Heart left ventricle (tissue), 16 donors: ENCODE measurements at regions not wholly inside any gene's neighbourhood (a gene's known extent, or its start where the extent isn't known, plus 50 kb on each side); places are given as distances from the start of the nearest gene placed in this dataset.

Source experiments
- ATAC-seq, 4 donors: fragments of 200-7000 bp; cut with Tn5 transposase; one replicate each; pipeline ENCODE4 v1.9.1; 2020 to 2022; ENCODE audit warnings: moderate library complexity in 4 of 4, mild to moderate bottlenecking in 3 of 4, moderate number of reproducible peaks in 1 of 4
- DNase-seq, 5 donors: peaks; one replicate each; pipeline ENCODE4 v3.0.0-alpha.2; 2020
- H3K27ac ChIP-seq, 12 donors: fragments of 200-600 bp; sonication (generic) in 4 of 12; one replicate each; pipeline versions ENCODE4 v1.5.0 to v1.8.0; 2016 to 2022; ENCODE audit warnings: mild to moderate bottlenecking in 2 of 12
- H3K27me3 ChIP-seq, 9 donors: fragments of 200-600 bp; sonication (generic) in 2 of 9; one replicate each; pipeline versions ENCODE4 v1.5.1 to v1.8.0; 2016 to 2022; ENCODE audit warnings: mild to moderate bottlenecking in 3 of 9
- H3K36me3 ChIP-seq, 9 donors: fragments of 200-600 bp; sonication (generic) in 2 of 9; one replicate each; pipeline versions ENCODE4 v1.5.0 to v1.8.0; 2018 to 2022; ENCODE audit warnings: mild to moderate bottlenecking in 2 of 9
- H3K4me1 ChIP-seq, 12 donors: fragments of 200-600 bp; sonication (generic) in 4 of 12; one replicate each; pipeline versions ENCODE4 v1.5.0 to v1.8.0; 2016 to 2022; ENCODE audit warnings: mild to moderate bottlenecking in 3 of 12
- H3K4me3 ChIP-seq, 12 donors: fragments of 200-600 bp; sonication (generic) in 4 of 12; one replicate each; pipeline versions ENCODE4 v1.5.0 to v1.8.0; 2017 to 2022; ENCODE audit warnings: mild to moderate bottlenecking in 9 of 12, moderate library complexity in 4 of 12
- H3K9me3 ChIP-seq, 12 donors: fragments of 200-600 bp; sonication (generic) in 4 of 12; one replicate each; pipeline versions ENCODE4 v1.5.0 to v1.8.0; 2016 to 2022; ENCODE audit warnings: mild to moderate bottlenecking in 1 of 12
- CTCF ChIP-seq, 12 donors: fragments of 200-600 bp; sonication (generic) in 4 of 12; IDR thresholded peaks; one replicate each; pipeline versions ENCODE4 v1.5.0 to v1.8.0; 2018 to 2022; ENCODE audit warnings: antibody characterized with exemption in 12 of 12, mild to moderate bottlenecking in 5 of 12
- POLR2A ChIP-seq, 2 donors: fragments of 450-650 bp; IDR thresholded peaks; one replicate each; pipeline ENCODE4 v1.6.1; 2017; ENCODE audit warnings: antibody characterized with exemption in 2 of 2, mild to moderate bottlenecking in 2 of 2, moderate library complexity in 2 of 2
- WGBS, 4 donors: extraction: QIAGEN DNeasy Blood & Tissue Kit in 2 of 4; methylation state at CpG; one replicate each; pipeline versions ENCODE4 v1.1.5 to v1.1.7; 2013 to 2018; 5-methylcytosine and 5-hydroxymethylcytosine counted together
- intact Hi-C, 10 donors: fragments of 100-400 bp; cut with DNase I; formaldehyde crosslinking; loops; one replicate each; pipeline versions ENCODE4 v1.11.1 to v1.14.2; 2022
- donor health status: ischemic (EF 13 %, LVEDD 7.1; RV severe dilation, severe dysfunction).
- donor health status: healthy with polysubstance abuse.
- donor health status: DM: no; HTN: yes; CAD: no.
- donor health status: DM: no; HTN: no; CAD: no.
- donor health status: ischemic (EF 25% LVEDD 6.9; RV normal size, moderate dysfunction).
- donor health status: ischemic (EF 25% LVEDD 5.7; RV mildly dilated, moderate dysfunction).
- donor health status: healthy.
- donor health status: DM: yes; HTN: yes; CAD: no.
- donor health status: ischemic (EF 35%, LVEDD 5.7; RV mildly dilated, moderate dysfunction).
- donor health status: nonischemic (EF 11% LVEDD 7.7; RV severe dilation, severe dysfunction).
- donor health status: DM: yes; HTN: yes; CAD: no.
- donor health status: PGD.
- donor health status: ischemic (EF 29% LVEDD 5.4; RV normal size, mild dysfunction).
- donor health status: nonischemic (EF 23%, LVEDD 6.1; RV moderate dilation, normal function).

DNA sequence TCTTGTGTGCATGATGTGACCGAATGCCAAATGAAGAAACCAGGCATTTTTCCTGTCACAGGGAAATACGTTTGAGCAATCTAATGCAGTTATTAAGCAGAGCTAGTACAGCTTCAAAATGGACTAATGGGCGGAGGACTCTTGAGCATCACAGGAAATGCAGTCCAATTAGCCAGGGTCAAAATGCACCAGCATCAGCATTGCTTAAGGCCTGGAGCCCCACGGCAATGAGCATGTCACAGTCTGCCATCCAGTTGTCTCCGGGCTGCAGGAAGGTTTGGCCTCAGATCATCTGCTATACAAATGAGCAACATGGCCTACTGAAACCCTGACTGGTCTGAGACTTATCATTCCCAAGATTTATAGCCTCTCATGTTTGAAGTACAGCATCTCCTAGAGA is 652.1 kb upstream of the SLC35B3 start:
- TF ChIP-seq POLR2A (IDR thresholded peaks at IDR 0.05) (no peak), CTCF (IDR thresholded peaks at IDR 0.05) (no peak)
- intact Hi-C loops, result no loop called here
- ATAC-seq, result no peak
- Histone ChIP-seq H3K36me3 (no peaks in the 10 kb centered on the region), H3K27ac (no peak overlapping the region), H3K27me3 (no peaks in the 10 kb centered on the region), H3K4me1 (no peaks in the 10 kb centered on the region), H3K4me3 (no peak overlapping the region), H3K9me3 (no peaks in the 10 kb centered on the region)
- 84 to 86% (median 84%) methylated on average over 5 of the region's 5 CpGs for WGBS, 4 donors
- DNase-seq, result no peak

- DNase-seq, result no peak
- TF ChIP-seq CTCF (IDR thresholded peaks at IDR 0.05) (no peak), POLR2A (IDR thresholded peaks at IDR 0.05) (no peak)
- no peak overlapping the region for H3K4me3 ChIP-seq
- H3K36me3 ChIP-seq, result no peaks in the 10 kb centered on the region
- intact Hi-C loops, result no loop called here
- no peaks in the 10 kb centered on the region for H3K9me3 ChIP-seq
- 51 to 59% (median 52%) methylated on average over 4 of the region's 4 CpGs for WGBS, 4 donors
- H3K27ac ChIP-seq, result no peak overlapping the region
- H3K4me1 ChIP-seq, result no peaks in the 10 kb centered on the region
- no peak for ATAC-seq
- no peaks in the 10 kb centered on the region for H3K27me3 ChIP-seq
These were observed 651.0 kb upstream of the SLC35B3 start for GRCh38 chr6:9086331-9086730.

DNA sequence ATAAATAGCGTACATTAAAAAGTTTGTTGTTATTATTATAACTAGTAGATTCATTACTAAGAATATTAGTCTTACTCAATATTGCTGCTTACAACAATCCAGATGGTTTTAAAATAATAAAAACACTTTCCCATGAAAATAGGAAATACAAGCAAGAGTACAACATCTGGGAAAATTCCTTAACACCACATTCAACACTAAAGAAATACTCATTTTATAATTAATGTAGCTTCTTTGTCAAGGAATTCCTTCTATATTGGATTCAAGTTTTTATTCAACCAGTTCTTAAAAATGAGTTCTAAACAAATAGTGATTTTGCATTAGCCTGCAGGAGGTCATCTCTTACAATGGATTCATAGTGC is 650.3 kb upstream of the SLC35B3 start:
- no peak overlapping the region for H3K4me3 ChIP-seq
- DNase-seq (no peak), ATAC-seq (no peak)
- no peak overlapping the region for H3K27ac ChIP-seq
- no peaks in the 10 kb centered on the region for H3K9me3 ChIP-seq
- TF ChIP-seq CTCF (IDR thresholded peaks at IDR 0.05), result no peak
- no peak for TF ChIP-seq POLR2A (IDR thresholded peaks at IDR 0.05)
- WGBS, 4 donors, result 92 to 96% (median 94%) methylated on average over 1 of the region's 1 CpG
- no peaks in the 10 kb centered on the region for H3K36me3 ChIP-seq
- intact Hi-C loops, result no loop called here
- no peaks in the 10 kb centered on the region for H3K27me3 ChIP-seq
- no peaks in the 10 kb centered on the region for H3K4me1 ChIP-seq

DNA sequence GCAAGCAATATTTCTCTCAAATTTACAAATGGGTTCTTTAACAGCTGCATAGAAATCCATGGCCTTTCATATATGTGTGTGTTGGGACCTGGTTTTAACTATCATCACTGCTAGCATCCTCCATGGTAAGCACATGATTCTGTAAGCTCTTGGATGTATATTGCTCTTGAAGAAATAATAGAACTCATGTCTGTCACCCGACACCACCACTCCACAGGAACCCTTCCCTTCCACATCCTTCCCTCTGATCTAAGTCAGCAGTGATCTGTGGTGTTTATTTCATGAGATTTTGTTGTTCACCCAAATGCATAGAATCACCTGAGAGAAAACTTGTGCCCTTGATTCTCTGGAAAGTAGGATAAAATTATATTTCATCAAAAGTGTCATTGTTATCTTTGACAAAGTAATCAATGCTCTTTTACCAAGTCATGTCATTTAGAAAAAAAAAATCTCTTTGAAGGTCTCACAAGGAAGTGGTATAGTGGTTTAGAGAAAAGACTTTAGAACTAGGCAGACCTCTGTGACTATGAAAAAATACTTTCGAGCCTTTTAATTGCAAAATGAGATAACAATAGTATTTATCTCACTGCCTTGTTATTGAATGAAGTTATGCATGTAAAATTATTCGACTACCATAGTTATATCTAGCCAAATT is 649.8 kb upstream of the SLC35B3 start:
- Histone ChIP-seq H3K27ac (no peak overlapping the region), H3K36me3 (no peaks in the 10 kb centered on the region), H3K27me3 (no peaks in the 10 kb centered on the region), H3K4me1 (no peaks in the 10 kb centered on the region), H3K9me3 (no peaks in the 10 kb centered on the region), H3K4me3 (no peak overlapping the region)
- DNase-seq, result no peak
- no peak for ATAC-seq
- intact Hi-C loops, result no loop called here
- TF ChIP-seq POLR2A (IDR thresholded peaks at IDR 0.05) (no peak), CTCF (IDR thresholded peaks at IDR 0.05) (no peak)
- WGBS, 4 donors, result 58 to 66% (median 61%) methylated on average over 3 of the region's 3 CpGs
